ENCODE measurements at regions not wholly inside any gene's neighbourhood (a gene's known extent, or its start where the extent isn't known, plus 50 kb on each side); places are given as distances from the start of the nearest gene placed in this dataset.

DNA sequence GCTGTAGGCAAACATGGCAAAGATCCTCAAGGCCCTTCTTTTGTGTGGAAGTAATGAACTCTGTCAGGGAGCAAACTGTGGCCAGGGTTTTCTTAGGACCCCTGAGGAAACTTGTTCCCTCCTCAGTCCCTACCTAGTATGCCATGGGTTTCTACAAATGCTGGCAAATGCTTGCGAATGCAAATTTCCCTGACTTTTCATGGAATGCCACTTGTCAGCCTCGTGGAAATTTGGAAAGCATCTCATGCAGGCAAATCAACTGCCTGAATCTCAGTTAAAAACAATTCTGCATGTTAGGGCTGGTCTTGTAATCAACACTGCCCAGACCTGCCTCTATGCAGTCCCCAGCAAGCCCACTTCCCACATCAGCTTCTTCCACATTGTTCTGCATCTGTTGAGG, 334.9 kb upstream of the AJAP1 start:
- TF ChIP-seq, protein P1, sequence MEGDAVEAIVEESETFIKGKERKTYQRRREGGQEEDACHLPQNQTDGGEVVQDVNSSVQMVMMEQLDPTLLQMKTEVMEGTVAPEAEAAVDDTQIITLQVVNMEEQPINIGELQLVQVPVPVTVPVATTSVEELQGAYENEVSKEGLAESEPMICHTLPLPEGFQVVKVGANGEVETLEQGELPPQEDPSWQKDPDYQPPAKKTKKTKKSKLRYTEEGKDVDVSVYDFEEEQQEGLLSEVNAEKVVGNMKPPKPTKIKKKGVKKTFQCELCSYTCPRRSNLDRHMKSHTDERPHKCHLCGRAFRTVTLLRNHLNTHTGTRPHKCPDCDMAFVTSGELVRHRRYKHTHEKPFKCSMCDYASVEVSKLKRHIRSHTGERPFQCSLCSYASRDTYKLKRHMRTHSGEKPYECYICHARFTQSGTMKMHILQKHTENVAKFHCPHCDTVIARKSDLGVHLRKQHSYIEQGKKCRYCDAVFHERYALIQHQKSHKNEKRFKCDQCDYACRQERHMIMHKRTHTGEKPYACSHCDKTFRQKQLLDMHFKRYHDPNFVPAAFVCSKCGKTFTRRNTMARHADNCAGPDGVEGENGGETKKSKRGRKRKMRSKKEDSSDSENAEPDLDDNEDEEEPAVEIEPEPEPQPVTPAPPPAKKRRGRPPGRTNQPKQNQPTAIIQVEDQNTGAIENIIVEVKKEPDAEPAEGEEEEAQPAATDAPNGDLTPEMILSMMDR (IDR thresholded peaks at IDR 0.05; ENCODE audit: extremely low read depth, low read depth, low read length): no peak
- H3K27ac ChIP-seq (ENCODE audit: low read depth, low read length): no peak overlapping the region
- DNase-seq (ENCODE audit: insufficient read length, low spot score, missing footprints): no peak
- no peaks in the 10 kb centered on the region for H4K20me1 ChIP-seq (ENCODE audit: insufficient read depth, low read length)
- no peaks in the 10 kb centered on the region for H3K79me2 ChIP-seq (ENCODE audit: insufficient read depth, low read length)
- H3K4me2 ChIP-seq (ENCODE audit: insufficient read depth, low read length): no peak overlapping the region
- no peaks in the 10 kb centered on the region for H3K9me3 ChIP-seq (ENCODE audit: low read depth, low read length)
- H3K27me3 ChIP-seq (ENCODE audit: insufficient read depth, low read length): no peaks in the 10 kb centered on the region
- no peaks in the 10 kb centered on the region for H3K36me3 ChIP-seq (ENCODE audit: insufficient read depth, low read length)
- H3K4me3 ChIP-seq (ENCODE audit: insufficient read depth, low read length): no peak overlapping the region
- no peak overlapping the region for H2AFZ ChIP-seq (ENCODE audit: low read length)
- H3K4me1 ChIP-seq (ENCODE audit: insufficient read depth, low read length): no peaks in the 10 kb centered on the region

- no peak overlapping the region for H3K27ac ChIP-seq (ENCODE audit: low read depth, low read length)
- H3K36me3 ChIP-seq (ENCODE audit: insufficient read depth, low read length): no peaks in the 10 kb centered on the region
- no peak overlapping the region for H3K4me3 ChIP-seq (ENCODE audit: insufficient read depth, low read length)
- no peaks in the 10 kb centered on the region for H3K27me3 ChIP-seq (ENCODE audit: insufficient read depth, low read length)
- H4K20me1 ChIP-seq (ENCODE audit: insufficient read depth, low read length): no peaks in the 10 kb centered on the region
- H3K4me1 ChIP-seq (ENCODE audit: insufficient read depth, low read length): no peaks in the 10 kb centered on the region
- H2AFZ ChIP-seq (ENCODE audit: low read length): no peak overlapping the region
- DNase-seq (ENCODE audit: insufficient read length, low spot score, missing footprints): no peak
- no peak overlapping the region for H3K4me2 ChIP-seq (ENCODE audit: insufficient read depth, low read length)
- H3K9me3 ChIP-seq (ENCODE audit: low read depth, low read length): no peaks in the 10 kb centered on the region
- TF ChIP-seq, protein P1 (IDR thresholded peaks at IDR 0.05; ENCODE audit: extremely low read depth, low read depth, low read length): no peak
- no peaks in the 10 kb centered on the region for H3K79me2 ChIP-seq (ENCODE audit: insufficient read depth, low read length)
Observed at GRCh38 chr1:4322881-4323280, 331.5 kb upstream of the AJAP1 start.

- Histone ChIP-seq H3K4me1 (ENCODE audit: insufficient read depth, low read length) (no peaks in the 10 kb centered on the region), H3K27ac (ENCODE audit: low read depth, low read length) (no peak overlapping the region), H3K4me2 (ENCODE audit: insufficient read depth, low read length) (no peak overlapping the region), H3K4me3 (ENCODE audit: insufficient read depth, low read length) (no peak overlapping the region), H3K27me3 (ENCODE audit: insufficient read depth, low read length) (no peaks in the 10 kb centered on the region), H3K79me2 (ENCODE audit: insufficient read depth, low read length) (no peaks in the 10 kb centered on the region), H2AFZ (ENCODE audit: low read length) (no peak overlapping the region), H3K9me3 (ENCODE audit: low read depth, low read length) (no peaks in the 10 kb centered on the region), H3K36me3 (ENCODE audit: insufficient read depth, low read length) (no peaks in the 10 kb centered on the region), H4K20me1 (ENCODE audit: insufficient read depth, low read length) (no peaks in the 10 kb centered on the region)
- TF ChIP-seq, protein P1 (IDR thresholded peaks at IDR 0.05; ENCODE audit: extremely low read depth, low read depth, low read length): no peak
- no peak for DNase-seq (ENCODE audit: insufficient read length, low spot score, missing footprints)
Observed at GRCh38 chr1:4323309-4323708, 331.1 kb upstream of the AJAP1 start.

- no peaks in the 10 kb centered on the region for H4K20me1 ChIP-seq (ENCODE audit: insufficient read depth, low read length)
- H3K27ac ChIP-seq (ENCODE audit: low read depth, low read length): no peak overlapping the region
- no peaks in the 10 kb centered on the region for H3K36me3 ChIP-seq (ENCODE audit: insufficient read depth, low read length)
- no peaks in the 10 kb centered on the region for H3K79me2 ChIP-seq (ENCODE audit: insufficient read depth, low read length)
- no peak overlapping the region for H3K4me3 ChIP-seq (ENCODE audit: insufficient read depth, low read length)
- DNase-seq (ENCODE audit: insufficient read length, low spot score, missing footprints): no peak
- H3K4me1 ChIP-seq (ENCODE audit: insufficient read depth, low read length): no peaks in the 10 kb centered on the region
- no peak overlapping the region for H2AFZ ChIP-seq (ENCODE audit: low read length)
- H3K4me2 ChIP-seq (ENCODE audit: insufficient read depth, low read length): no peak overlapping the region
- TF ChIP-seq, protein P1 (IDR thresholded peaks at IDR 0.05; ENCODE audit: extremely low read depth, low read depth, low read length): no peak
- H3K27me3 ChIP-seq (ENCODE audit: insufficient read depth, low read length): no peaks in the 10 kb centered on the region
- H3K9me3 ChIP-seq (ENCODE audit: low read depth, low read length): no peaks in the 10 kb centered on the region
Observed at GRCh38 chr1:4324525-4324924, 329.9 kb upstream of the AJAP1 start.

Measured in osteoblast (primary cell).